Fibroblast of the conjunctiva (primary cell): ENCODE measurements at regions not wholly inside any gene's neighbourhood (a gene's known extent, or its start where the extent isn't known, plus 50 kb on each side); places are given as distances from the start of the nearest gene placed in this dataset.

Experiments
- DNase-seq: peaks from one replicate; pipeline ENCODE4 v3.0.0-alpha.2; 2010; ENCODE audit warnings: low read depth

DNA sequence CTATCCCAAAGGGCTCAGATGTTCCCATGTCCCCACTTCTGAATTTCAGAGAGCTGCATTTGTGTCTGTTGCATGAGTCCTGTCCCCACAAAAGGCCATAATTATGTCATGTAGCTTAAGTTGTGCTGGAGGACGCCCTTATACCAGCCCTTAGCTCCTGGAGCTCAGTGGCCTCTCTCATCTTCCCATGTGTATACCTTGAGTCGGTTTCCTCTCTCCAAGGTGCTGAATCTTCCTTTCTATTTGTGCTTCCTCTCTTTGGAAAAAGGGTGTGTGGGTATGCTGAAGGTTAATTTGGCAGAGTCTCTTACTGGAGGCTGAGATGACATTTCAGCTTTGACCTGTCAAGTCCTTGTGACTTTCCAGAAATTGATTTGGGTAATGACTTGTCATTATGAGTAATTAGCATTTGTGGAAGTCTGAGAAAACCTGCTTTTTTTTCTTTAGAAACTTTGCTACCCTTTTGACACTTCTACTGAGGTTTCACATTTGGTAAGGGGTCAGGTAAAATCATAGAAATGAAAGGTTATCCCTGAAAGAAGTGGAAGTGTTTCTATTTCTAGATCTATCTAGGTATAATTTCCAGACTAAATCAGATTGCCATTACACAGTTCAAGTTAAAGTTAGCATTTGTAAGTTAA, 185.4 kb downstream of the ABCC12 start:
- no peak for DNase-seq

DNA sequence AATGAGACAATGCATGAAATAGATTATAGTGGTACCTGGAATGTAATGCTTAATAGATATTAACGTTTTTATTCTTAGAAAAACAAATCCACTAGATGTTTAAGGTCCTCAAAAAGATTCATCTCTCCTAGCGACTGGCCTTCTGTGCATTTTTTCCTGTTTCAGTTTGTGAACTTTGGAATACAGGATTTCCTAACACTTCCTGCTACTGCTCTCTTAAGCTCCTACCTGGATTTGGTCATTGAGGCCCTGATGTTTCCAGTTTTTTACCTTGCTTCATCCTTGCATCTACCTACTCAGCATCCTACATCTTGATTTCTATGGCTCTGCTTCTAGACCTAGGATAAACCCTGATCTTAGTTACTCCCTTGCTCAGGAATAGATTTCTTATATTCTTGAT, 188.4 kb downstream of the ABCC12 start:
- DNase-seq = no peak

DNA sequence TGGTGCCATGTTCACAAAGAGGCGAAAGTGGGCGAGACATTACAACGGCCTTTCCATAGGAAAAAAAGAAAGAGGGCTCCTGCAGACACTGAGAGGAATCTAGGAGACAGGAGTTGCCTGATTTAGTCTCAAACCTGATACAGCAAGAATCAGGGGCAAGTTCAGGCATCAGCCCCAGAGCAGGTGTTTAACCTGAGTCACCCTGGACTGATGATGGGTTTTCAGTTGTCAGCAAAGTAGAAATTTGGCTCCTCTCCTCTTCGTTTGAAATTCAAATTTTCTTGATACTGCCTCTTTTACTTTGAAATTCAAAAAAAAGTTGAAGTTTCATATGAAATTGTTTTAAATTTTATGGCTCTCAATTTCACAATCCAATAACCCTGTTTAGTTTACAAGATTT, 189.5 kb downstream of the ABCC12 start:
- DNase-seq = no peak

DNA sequence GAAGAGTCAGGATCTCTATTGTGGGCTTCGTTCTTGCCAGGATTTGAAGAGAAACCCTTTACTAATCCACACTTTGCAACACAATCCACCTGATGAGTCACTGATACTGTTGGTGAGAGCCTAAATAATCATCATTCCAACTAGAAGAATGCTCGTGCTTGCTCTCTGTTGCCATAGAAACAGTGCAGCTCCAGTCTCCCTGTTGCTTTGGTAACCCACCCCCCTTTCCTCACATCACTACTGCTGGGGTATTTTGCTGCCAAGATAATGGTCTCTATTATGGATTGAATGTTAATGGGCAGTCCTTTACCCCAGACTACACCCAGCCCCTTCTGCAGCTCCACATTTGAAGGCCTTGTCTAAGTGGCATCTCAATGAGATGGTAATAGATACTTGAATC, 190.4 kb downstream of the ABCC12 start:
- DNase-seq = no peak

DNA sequence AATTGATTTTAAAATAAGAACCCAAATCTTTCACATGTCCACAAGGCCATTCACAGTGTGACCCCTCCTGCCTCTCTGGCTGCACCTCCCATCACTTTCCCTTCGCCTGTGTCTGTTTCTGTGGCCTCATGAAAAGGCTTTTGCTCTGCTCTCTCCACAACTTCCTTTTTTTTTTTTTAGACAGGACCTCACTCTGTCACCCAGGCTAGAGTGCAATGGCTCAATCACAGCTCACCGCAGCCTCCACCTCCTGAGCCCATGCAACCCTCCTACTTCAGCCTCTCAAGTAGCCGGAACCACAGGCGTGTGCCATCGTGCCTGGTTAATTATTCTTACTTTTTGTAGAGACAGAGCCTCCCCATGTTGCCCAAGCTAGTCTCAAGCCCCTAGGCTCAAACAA, 197.1 kb downstream of the ABCC12 start:
- no peak for DNase-seq

DNA sequence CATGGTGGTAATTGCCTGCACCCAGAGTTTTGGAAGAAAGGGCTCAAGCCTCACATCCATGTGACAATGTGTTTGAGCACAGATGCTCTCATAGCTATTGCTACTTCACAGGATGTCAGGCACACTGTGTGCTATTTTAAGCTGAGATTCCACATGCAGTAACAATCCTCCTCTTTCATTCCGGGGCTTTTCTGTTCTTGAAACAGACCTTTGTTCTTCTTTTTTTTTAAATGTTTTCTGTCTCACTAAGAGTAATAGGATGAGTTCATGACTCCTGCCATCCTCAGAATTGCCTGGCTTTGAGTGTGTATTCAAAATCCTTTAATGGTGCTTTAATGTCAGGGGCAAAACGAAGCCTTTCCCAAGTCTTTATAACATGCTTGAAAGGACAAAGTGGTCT, 198.9 kb downstream of the ABCC12 start:
- DNase-seq = no peak

DNA sequence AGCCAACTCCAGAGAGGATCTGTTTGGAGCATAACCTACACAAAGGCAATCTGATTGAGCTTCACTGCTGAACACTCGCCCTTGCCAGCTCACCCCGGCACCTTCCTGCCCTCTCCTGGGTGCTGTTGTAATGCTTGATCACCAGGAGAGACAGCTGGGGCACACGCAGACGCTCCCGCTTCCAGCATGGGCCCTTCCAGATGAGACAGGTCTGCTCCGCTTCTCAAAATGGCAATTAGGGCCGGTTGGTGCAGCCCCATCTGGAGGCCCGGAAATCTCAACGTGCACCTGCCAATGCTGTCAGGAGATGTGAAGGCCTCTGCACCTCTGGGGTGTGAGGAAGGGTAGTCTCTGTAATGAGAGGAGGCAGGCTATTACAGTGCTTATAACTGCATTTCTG, 206.1 kb downstream of the ABCC12 start:
- DNase-seq = no peak

DNA sequence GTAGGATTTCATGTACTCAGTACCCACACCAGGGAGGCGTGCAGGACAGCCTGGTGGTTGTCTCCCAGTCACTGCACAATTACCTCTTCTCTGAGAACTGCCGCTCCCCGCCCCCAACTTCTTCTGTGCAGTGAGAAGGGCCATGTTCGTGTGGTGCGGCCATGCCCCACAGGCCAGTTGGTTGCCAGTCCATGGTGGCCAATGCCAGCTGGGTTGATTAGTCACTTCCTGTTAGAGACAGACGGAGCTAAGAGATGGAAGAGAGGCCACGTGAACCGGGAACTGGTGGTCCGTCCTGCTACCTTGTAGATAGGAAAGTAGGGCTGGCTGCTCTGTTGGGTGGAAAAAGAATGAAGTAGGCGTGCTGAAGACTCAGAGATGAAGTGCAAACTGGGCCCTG, 206.5 kb downstream of the ABCC12 start:
- no peak for DNase-seq

DNA sequence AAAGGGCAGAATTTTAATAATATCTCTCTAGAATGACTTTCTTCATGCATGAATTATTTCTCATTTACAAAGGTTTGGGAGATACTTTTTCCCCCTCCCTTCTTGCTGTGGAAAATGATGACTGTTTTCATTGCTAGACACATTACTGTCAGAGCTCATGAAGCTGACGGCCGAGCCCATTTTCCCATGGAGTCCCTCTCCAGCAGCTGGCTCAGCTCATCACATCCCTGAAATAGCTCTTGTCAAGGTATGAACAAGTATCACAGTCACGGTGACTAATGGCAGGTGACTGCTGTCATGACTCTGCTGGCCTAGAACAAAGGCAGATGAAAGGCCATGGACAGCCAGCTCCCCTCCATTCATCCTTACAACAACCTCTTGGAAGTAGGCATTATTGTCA, 208.1 kb downstream of the ABCC12 start:
- no peak for DNase-seq

DNA sequence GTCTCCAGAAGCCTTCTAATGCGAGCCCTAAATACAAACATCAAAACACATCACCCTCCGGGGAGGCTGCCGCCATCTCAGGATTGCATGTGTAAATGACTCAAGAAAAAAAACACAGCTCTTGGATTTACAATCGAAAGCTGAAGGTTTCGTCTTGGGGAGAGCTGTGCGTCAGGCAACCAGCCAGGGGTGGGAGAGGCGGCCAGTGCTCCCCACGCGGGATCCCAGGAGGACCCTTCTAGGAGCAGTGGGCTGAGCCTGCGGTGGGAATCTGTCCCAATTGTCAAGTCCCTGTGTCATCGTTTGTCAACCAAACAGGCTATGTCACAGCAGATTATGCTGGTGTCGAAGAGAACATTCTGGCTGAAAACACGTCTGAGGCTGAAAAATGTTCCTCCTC, 209.7 kb downstream of the ABCC12 start:
- DNase-seq = no peak

DNA sequence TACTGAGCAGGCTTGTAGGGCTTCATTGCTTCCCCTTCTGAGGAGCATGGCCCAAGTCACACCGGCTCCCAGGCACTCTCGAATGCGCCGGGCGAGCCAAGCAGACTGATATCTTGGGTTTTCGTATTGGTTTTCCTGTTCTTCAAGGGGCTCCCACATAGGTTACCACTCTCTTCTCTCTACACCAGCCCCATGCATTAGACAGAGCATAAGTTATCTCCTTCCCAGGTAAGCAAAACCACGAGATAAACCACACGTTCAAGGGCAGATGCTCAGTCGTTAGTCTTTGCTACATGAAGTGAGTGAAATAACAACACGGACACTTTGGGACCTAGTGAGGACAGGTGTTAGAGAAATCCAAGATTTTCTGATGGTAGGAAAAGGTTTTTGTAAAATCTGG, 211.2 kb downstream of the ABCC12 start:
- DNase-seq = no peak

DNA sequence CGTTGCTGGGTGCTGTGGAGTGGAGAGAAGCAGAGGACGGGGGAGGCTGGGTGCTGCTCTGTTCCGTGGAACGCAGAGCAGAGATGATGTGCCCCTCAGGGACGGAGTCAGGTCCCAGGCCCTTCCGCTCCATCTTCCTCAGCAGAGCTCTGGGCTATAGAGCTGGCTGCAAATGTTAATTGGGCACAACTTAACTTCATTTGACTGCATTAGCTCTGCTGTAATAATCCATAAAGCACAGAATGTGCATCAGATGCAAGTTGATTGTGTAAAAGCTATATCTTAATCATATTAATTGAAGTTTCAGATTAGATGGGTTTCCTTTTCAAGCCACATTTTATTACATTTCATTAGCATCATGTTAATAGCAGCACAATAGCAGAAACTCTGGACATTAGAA, 212.6 kb downstream of the ABCC12 start:
- no peak for DNase-seq

DNA sequence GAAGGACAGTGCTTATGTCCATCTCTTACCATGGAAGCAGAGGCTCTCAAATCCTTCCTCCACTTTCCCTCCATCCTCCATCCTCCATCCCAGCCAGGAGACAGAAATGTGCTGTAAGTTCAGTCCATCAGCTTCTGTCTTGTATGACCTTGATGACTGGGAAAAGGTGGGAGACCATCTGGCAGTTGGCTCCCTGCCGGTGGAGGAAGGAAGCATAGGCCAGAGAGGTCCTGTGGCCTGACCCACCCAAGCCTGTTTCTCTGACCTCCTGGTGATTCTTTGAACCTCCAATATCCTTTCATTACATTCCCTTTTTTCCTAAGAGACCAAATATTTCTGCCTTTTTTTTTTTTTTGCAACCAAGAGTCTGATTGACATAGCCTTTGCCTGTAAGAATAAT, 215.3 kb downstream of the ABCC12 start:
- no peak for DNase-seq

DNA sequence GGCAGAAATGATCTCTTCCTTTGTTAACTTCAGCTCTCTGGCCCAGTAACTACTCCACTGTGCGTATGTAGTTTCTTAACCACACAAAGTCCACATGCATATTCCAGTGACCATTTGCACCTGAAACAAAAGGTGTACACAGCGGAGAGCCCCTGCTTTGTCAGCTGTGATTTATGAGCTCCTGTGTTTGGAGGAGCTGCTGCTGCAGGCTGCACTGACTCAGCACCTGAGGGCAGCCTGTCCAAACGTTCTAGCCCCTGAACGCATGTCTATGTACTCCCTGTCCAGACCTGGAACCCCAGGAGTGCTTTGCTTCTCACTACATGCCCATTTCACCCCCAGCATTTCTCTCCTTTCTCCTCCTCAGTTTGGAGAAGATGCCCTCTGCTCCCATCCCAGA, 216.1 kb downstream of the ABCC12 start:
- no peak for DNase-seq

DNA sequence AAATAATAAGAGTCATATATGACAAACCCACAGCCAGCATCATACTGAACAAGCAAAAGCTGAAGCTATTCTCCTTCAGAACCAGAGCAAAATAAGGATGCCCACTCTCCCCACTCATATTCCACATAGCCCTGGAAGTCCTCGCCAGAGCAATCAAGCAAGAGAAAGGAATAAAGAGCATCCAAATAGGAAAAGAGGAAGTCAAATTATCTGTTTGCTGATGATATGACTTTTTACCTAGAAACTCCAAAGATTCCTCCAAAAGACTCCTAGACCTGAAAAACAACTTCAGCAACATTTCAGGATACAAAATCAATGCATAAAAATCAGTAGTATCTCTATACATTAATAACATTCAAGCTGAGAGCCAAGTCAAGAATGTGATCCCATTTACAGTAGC, 217.5 kb downstream of the ABCC12 start:
- no peak for DNase-seq

DNA sequence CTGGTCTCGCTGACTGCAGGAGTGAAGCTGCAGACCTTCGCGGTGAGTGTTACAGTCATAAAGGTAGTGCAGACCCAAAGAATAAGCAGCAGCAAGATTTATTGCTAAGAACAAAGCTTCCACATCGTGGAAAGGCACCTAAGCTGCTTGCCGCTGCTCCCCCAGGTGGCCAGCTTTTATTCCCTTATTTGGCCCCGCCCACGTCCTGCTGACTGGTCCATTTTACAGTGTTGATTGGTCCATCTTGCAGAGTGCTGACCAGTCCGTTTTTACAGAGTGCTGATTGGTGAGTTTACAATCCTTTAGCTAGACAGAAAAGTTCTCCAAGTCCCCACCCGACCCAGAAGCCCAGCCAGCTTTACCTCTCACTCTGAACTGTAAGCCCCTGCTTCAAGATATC, 227.8 kb downstream of the ABCC12 start:
- no peak for DNase-seq

DNA sequence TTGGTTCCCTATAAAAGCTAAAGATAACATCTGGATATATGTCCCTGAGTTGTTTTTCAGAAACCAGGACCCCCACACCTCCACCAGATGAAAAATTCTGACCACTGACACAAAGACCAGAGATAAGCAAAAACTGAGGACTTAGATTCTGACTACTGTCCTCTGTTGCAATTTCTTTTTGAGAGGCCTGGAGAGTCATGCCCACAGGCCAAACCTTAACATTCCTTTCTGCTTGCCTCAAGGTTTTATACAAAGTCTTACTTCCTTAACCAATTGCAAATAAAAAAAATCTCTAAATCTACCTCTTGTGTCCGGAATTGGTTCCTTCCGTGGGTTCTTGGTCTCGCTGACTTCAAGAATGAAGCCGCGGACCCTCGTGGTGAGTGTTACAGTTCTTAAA, 228.5 kb downstream of the ABCC12 start:
- no peak for DNase-seq

DNA sequence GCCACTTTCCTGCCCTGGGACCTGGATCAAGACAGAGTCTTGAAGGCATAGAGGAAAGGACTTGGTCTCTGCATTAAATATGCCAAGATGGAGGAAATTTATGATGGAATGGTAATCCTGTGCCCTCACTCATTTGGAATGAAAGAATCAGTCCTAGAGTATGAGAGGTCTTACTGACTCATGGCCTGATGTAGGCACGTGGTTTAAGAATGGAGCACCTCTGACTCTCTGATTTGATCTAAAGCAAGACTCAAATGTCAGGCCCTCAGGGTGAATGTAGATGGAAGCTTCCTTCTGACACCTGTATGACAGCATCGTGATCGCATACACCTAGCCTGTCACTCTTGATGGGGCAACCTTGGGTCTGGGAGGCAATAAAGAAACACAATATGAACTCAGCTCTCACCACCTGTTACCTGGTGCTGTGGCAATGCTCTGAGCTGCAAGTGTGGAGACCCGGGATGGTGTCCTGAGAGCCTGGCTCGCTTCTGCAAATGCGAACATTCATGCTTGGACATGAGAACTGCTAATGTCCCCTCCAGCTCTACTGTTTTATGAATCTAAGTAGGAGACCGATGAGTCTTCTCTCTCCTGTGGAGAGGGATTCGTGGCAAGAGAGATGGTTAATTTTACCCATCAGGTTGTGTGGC, 229.9 kb downstream of the ABCC12 start:
- no peak for DNase-seq

DNA sequence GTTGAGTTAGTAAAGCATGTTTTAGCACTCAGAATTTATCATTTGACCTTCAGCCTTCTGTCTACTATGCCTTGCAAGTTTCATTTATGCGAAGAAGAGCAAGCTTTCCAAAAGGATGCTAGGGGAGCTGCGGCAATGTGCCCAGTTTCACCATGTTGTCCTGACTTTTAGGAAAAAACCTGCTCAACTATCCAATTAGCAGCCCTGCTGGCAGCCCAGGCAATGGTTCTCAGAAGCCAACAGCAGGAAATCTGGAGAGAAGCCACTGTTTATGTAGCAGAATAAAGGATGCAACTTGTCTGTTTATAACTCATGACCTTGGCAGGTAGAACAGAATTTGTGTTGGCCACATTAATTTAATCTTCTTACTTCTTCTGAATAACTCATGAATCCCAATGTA, 230.8 kb downstream of the ABCC12 start:
- no peak for DNase-seq

DNA sequence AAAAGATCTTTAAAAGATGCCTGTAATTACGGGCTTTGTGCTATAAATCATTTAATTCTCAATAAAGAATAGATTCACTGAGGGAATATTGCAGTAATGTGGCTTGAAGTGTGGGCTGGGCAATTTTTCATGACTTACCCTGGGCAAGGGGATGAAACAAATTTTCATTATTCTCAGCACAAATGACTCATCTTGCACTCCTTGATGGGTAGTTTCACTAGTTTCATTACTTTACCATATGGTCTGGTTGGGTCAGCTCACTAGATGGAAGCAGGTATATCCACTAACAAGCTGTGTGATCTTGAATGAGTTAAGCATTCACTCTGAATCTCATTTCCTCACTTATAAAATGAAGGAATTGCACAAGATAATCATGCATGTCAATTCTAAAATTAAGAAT, 234.3 kb downstream of the ABCC12 start:
- DNase-seq = no peak

DNA sequence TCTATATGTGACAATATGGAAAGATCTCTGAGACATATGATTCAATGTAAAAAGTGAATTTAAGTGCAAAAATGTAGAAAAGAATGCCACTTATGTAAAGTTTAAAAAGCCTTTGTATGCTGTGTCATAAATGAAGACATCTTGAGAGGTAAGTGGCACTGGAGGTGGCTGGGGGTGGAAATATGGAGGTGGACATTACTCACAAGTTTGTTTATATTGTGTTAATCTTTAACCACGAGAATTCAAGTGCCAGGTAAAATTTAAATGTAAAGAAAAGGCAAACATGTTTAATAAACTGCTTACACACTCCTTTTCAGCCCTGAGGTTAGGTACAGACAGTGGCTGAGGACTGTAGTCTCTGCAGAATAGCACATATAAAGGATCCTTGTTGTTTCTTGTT, 235.1 kb downstream of the ABCC12 start:
- DNase-seq = no peak

DNA sequence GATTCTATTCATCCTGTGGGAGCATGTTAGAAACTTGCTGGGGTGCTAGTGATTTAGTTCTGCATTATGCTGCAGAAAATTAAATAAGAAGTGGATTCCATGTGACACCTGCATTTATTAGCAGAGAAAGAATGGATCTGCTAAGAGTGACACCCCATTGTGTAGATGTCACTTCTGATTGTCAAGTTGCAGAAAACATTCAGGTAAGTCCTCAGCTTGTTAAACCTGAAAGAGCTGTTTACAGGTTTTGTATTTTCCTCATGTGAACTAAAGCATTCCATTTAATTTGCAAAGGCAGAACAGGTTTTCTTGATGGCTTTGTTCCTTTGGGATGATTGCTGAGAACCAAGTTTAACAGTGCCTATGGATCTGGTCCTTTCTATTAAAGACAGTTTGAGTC, 238.7 kb downstream of the ABCC12 start:
- no peak for DNase-seq

DNA sequence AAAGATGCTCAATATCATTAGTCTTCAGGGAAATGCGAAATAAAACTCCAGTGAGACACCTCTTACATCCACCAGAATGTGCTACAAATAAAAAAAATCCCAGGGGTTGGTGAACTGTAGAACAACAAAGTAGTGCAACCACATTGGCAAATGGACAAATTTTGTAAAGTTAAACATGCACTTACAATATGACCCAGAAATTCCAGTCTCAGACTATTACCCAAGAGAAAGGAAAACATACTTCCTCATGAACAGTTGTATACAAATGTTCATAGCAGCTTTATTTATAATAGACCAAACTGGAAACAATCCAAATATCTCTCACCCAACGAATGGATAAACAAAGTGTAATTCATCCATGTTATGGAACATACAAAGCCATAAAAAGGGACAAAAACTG, 239.5 kb downstream of the ABCC12 start:
- DNase-seq = no peak

DNA sequence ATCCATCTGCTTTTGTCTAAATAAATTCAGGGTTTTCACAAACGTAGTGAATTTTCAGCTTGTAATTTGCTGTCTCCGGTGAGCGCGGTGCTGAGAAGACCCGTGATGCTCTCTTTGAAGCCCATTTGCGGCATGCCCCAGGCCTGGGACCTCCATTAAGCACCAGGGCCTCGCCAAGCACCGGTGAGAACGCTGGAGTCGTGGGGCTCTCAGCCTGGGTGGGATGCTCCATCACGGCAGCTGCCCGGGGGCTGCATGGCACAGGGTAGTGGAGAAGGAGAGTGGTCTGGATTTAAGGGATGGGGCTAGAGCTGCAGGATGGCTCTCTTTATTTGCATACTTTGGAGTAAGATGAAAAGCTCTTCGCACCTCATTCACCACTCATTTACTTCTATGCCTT, 248.7 kb downstream of the ABCC12 start:
- DNase-seq = no peak
